Transverse colon (tissue), 4 donors: ENCODE measurements at regions not wholly inside any gene's neighbourhood (a gene's known extent, or its start where the extent isn't known, plus 50 kb on each side); places are given as distances from the start of the nearest gene placed in this dataset.
"Not testable (repeated sequence)": the region's sequence is repeated elsewhere in the genome, so short reads cannot be mapped to it uniquely, and the experiment has no call there.

Experiments used
- DNase-seq: peaks from one replicate; pipeline ENCODE4 v3.0.0-alpha.2; 2019
- H3K27ac ChIP-seq, 4 donors: fragments of 200-600 bp; sonication (generic); 2 replicates each; pipeline ENCODE4 v1.5.1; 2016 to 2018; ENCODE audit warnings: inconsistent platforms in 4 of 4
- H3K27me3 ChIP-seq: fragments of 200-600 bp; sonication (generic); 2 replicates; pipeline ENCODE4 v1.5.1; 2017; ENCODE audit warnings: inconsistent platforms
- H3K36me3 ChIP-seq, 4 donors: fragments of 200-600 bp; sonication (generic); 2 replicates each; pipeline ENCODE4 v1.5.1; 2017 to 2019; ENCODE audit warnings: inconsistent platforms in 4 of 4
- H3K4me1 ChIP-seq, 4 donors: fragments of 200-600 bp; sonication (generic); 2 replicates each; pipeline ENCODE4 v1.5.1; 2017 to 2020; ENCODE audit warnings: inconsistent platforms in 4 of 4
- H3K4me3 ChIP-seq, 4 donors: fragments of 200-600 bp; sonication (generic); 1 replicate in 1 of 4; 2 replicates in 3 of 4; pipeline versions ENCODE4 v1.5.1 to v1.6.1; 2017 to 2019; ENCODE audit warnings: inconsistent platforms in 4 of 4
- H3K9me3 ChIP-seq, 2 donors: fragments of 200-600 bp; sonication (generic); 2 replicates each; pipeline ENCODE4 v1.5.1; 2017 to 2019; ENCODE audit warnings: inconsistent platforms in 2 of 2
- CTCF ChIP-seq, 5 experiments: fragments of 200-600 bp in 3 of 5; fragments of 450-650 bp in 2 of 5; sonication (generic) in 3 of 5; IDR thresholded peaks; 1 replicate in 2 of 5; 2 replicates in 3 of 5; pipeline ENCODE4 v1.5.1; 2016 to 2017; ENCODE audit warnings: antibody characterized with exemption in 5 of 5, inconsistent platforms in 3 of 5, mild to moderate bottlenecking in 2 of 5, moderate library complexity in 1 of 5
- EP300 ChIP-seq: sonication (generic); formaldehyde crosslinking; IDR thresholded peaks from one replicate; pipeline ENCODE4 v1.6.1; 2017; ENCODE audit warnings: antibody characterized with exemption, low read depth
- POLR2A ChIP-seq: fragments of 450-650 bp; IDR thresholded peaks from one replicate; pipeline ENCODE4 v1.6.1; 2016; ENCODE audit warnings: antibody characterized with exemption, mild to moderate bottlenecking, moderate library complexity
- POLR2AphosphoS5 ChIP-seq, 3 donors: sonication (generic); formaldehyde crosslinking; IDR thresholded peaks; one replicate each; pipeline ENCODE4 v1.6.1; 2016; ENCODE audit warnings: antibody characterized with exemption in 3 of 3
- WGBS, 2 donors: methylation state at CpG; one replicate each; pipeline ENCODE4 v1.1.5; 2018; ENCODE audit warnings: low coverage in 1 of 2; 5-methylcytosine and 5-hydroxymethylcytosine counted together
- in situ Hi-C, 4 donors: fragments of 200-750 bp; cut with MboI; loops; one replicate each; pipeline versions ENCODE4 v1.15.0 to v1.15.1; 2017; ENCODE audit warnings: low sequenced_read_pairs in 3 of 4, low pct_ligation_motif_present in 1 of 4, low pct_unique_long_range_greater_than_20kb in 1 of 4
- intact Hi-C: fragments of 100-400 bp; cut with DNase I; formaldehyde crosslinking; loops from one replicate; pipeline ENCODE4 v1.15.1; 2023; ENCODE audit warnings: low total_unique reads

DNA sequence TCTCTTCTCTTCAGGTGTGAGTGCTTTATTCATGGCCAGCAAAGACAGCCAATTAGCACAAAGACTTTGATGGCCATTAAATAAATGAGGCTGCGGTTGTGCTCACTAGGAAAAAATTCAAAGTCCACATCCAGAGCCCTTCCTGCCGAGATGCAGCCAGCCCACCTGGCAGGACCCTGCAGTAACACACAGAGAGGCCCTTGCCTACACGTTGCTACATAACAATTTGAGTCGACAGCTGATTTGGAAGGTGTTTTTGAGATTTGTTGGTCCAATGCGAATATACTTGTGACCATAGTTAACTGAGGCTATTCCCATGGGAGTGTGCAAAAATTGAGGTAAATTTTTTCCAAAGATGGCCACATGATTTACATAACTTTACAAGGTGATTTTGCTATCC, 605.4 kb upstream of the HTR1E start:
- H3K4me3 ChIP-seq, result no peak overlapping the region
- no peak for DNase-seq
- no peaks in the 10 kb centered on the region for H3K36me3 ChIP-seq
- intact Hi-C loops, result loop anchor here (10.0 kb wide), 1 partner anchor 133 kb away; no protein-coding TSS in a partner anchor
- WGBS, 2 donors, result 42 to 57% methylated on average over 2 to 5 of the region's 5 CpGs
- H3K27me3 ChIP-seq, result no peaks in the 10 kb centered on the region
- TF ChIP-seq CTCF (IDR thresholded peaks at IDR 0.05) (no peak), POLR2A (no peak), POLR2AphosphoS5 (IDR thresholded peaks at IDR 0.05) (no peak), EP300 (no peak)
- H3K27ac ChIP-seq, result no peak overlapping the region
- no peaks in the 10 kb centered on the region for H3K4me1 ChIP-seq
- no peaks in the 10 kb centered on the region for H3K9me3 ChIP-seq
- in situ Hi-C loops, result no loop called here

GRCh38 chr6:86331265-86331840, 606.0 kb upstream of the HTR1E start:
- WGBS, 2 donors, result 16 to 36% methylated on average over 3 of the region's 3 CpGs

DNA sequence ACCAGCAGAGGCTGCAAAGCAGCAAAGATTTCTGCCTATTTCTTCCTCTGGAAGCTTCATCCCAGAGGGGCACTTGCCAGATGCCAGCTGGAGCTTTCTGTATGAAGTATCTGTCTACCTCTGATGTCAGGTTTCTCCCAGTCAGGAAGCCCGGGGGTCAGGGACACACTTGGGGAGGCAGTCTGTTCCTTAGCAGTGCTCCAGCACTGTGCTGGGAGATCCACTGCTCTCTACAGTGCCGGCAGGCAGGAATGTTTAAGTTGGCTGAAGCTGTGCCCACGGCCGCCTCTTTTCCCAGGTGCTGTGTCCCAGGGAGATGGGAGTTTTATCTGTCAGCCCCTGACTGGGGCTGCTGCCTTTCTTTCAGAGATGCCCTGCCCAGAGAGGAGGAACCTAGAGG, 631.1 kb upstream of the HTR1E start:
- no peaks in the 10 kb centered on the region for H3K9me3 ChIP-seq
- no peak overlapping the region for H3K27ac ChIP-seq
- H3K27me3 ChIP-seq, result no peaks in the 10 kb centered on the region
- intact Hi-C loops, result no loop called here
- no peaks in the 10 kb centered on the region for H3K4me1 ChIP-seq
- no peak for TF ChIP-seq EP300
- TF ChIP-seq POLR2A, result no peak
- TF ChIP-seq CTCF (IDR thresholded peaks at IDR 0.05), result no peak
- no peak for TF ChIP-seq POLR2AphosphoS5 (IDR thresholded peaks at IDR 0.05)
- 83% methylated on average over 4 of the region's 4 CpGs; no CpG with 5 or more reads in 1 of the 2 donors for WGBS, 2 donors
- DNase-seq, result no peak
- no peaks in the 10 kb centered on the region for H3K36me3 ChIP-seq
- in situ Hi-C loops, result no loop called here
- no peak overlapping the region for H3K4me3 ChIP-seq

More at GRCh38 chr6:86331265-86331840, 606.0 kb upstream of the HTR1E start:
- Histone ChIP-seq H3K4me3 (no peak overlapping the region), H3K36me3 (no peaks in the 10 kb centered on the region), H3K4me1 (no peaks in the 10 kb centered on the region), H3K9me3 (no peaks in the 10 kb centered on the region), H3K27me3 (no peaks in the 10 kb centered on the region), H3K27ac (no peak overlapping the region)
- TF ChIP-seq EP300 (no peak), CTCF (IDR thresholded peaks at IDR 0.05) (no peak), POLR2A (no peak), POLR2AphosphoS5 (IDR thresholded peaks at IDR 0.05) (no peak)
- in situ Hi-C loops (no loop called here), intact Hi-C loops (loop anchor here (10.0 kb wide), 1 partner anchor 133 kb away; no protein-coding TSS in a partner anchor)
- DNase-seq, result no peak

DNA sequence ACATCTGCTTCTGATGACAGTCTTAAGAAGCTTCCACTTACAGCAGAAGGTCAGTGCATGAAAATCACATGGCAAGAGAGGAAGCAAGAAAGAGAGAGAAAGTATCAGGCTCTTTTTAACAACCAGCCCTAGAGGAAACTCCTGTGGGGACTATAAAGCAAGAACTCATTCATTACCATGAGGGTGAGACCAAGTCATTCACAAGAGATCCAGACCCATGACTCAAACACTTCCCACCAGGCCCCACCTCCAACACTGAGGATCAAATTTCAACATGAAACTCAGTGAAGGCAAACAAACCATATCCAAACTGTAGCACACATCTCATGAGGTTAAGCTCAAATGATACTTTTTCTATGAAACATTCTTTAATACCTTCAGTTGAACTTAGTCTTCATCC, 643.2 kb upstream of the SYNCRIP start:
- TF ChIP-seq POLR2A (no peak), POLR2AphosphoS5 (IDR thresholded peaks at IDR 0.05) (no peak), CTCF (IDR thresholded peaks at IDR 0.05) (no peak), EP300 (no peak)
- DNase-seq, result no peak
- in situ Hi-C loops (no loop called here), intact Hi-C loops (no loop called here)
- no peak overlapping the region for H3K4me3 ChIP-seq
- no peak overlapping the region for H3K27ac ChIP-seq
- H3K9me3 ChIP-seq, result peaks cover 0 to 4% of the 10 kb centered on the region in 2 donors
- no peaks in the 10 kb centered on the region for H3K27me3 ChIP-seq
- H3K36me3 ChIP-seq, result no peaks in the 10 kb centered on the region
- H3K4me1 ChIP-seq, result no peaks in the 10 kb centered on the region

DNA sequence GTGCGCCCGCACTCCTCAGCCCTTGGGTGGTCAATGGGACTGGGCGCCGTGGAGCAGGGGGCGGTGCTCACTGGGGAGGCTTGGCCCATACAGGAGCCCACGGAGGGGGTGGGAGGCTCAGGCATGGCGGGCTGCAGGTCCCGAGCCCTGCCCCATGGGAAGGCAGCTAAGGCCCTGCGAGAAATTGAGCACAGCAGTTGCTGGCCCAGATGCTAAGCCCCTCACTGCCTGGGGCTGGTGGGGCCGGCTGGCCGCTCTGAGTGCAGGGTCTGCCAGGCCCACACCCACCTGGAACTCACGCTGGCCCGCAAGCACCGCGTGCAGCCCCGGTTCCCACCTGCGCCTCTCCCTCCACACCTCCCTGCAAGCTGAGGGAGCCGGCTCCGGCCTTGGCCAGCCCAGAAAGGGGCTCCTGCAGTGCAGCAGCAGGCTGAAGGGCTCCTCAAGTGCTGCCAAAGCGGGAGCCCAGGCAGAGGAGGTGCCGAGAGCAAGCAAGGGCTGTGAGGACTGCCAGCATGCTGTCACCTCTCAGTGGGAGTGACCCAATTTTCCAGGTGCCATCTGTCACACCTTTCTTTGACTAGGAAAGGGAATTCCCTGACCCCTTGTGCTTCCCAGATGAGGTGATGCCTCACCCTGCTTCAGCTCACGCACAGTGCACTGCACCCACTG, 642.3 kb upstream of the SYNCRIP start:
- in situ Hi-C loops, DNase-seq, H3K4me1 ChIP-seq, H3K27ac ChIP-seq, H3K4me3 ChIP-seq, intact Hi-C loops, H3K36me3 ChIP-seq, H3K27me3 ChIP-seq, H3K9me3 ChIP-seq: not testable (repeated sequence)
- 91% methylated on average over 16 of the region's 22 CpGs; no CpG with 5 or more reads in 1 of the 2 donors for WGBS, 2 donors

GRCh38 chr6:86283596-86283995, 640.9 kb upstream of the SYNCRIP start:
- H3K36me3 ChIP-seq, in situ Hi-C loops, H3K4me3 ChIP-seq, H3K27ac ChIP-seq, DNase-seq, H3K4me1 ChIP-seq, H3K9me3 ChIP-seq, intact Hi-C loops, H3K27me3 ChIP-seq: not testable (repeated sequence)
- 85% methylated on average over 6 of the region's 6 CpGs; no CpG with 5 or more reads in 1 of the 2 donors for WGBS, 2 donors
